GM12892 (cell line): ENCODE measurements at regions not wholly inside any gene's neighbourhood (a gene's known extent, or its start where the extent isn't known, plus 50 kb on each side); places are given as distances from the start of the nearest gene placed in this dataset.

ENCODE experiments used
- POLR2AphosphoS5 ChIP-seq: IDR thresholded peaks from 2 replicates; pipeline ENCODE4 v1.6.1; 2011; ENCODE audit warnings: low read depth, low read length, control low read depth
- TAF1 ChIP-seq: IDR thresholded peaks from 2 replicates; pipeline ENCODE4 v1.6.1; 2011; ENCODE audit warnings: low read depth, mild to moderate bottlenecking, control low read depth, low read length, borderline replicate concordance

- TF ChIP-seq POLR2AphosphoS5, result no peak
- no peak for TF ChIP-seq TAF1
Measured at GRCh38 chr12:124499898-124500244, 67.5 kb downstream of the NCOR2 start.
